HT-29 (cell line): ENCODE measurements at regions not wholly inside any gene's neighbourhood (a gene's known extent, or its start where the extent isn't known, plus 50 kb on each side); places are given as distances from the start of the nearest gene placed in this dataset.
"Not testable (repeated sequence)": the region's sequence is repeated elsewhere in the genome, so short reads cannot be mapped to it uniquely, and the experiment has no call there.

Source experiments
- DNase-seq: peaks from one replicate; pipeline ENCODE4 v3.0.0-alpha.2; 2015; ENCODE audit warnings: low spot score

GRCh38 chr4:79547851-79548250 lies 139.8 kb upstream of the GK2 start:
- DNase-seq: no peak

DNA sequence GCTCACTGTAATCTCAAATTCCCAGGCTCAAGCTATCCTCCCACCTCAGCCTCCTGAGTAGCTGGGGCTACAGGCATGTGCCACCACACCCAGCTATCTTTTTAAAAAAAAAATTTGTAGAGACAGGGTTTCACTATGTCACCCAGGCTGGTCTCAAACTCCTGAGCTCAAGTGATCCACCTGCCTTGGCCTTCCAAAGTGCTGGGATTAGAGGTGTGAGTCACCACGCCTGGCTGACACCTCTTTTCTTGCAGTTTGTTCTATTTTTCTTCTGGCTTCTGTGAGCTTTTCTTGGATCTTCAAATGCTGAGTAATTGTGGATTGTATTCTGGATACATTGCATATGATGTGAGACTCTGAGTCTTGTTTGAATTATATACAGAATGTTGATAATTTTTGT lies 137.3 kb upstream of the GK2 start:
- DNase-seq: not testable (repeated sequence)

DNA sequence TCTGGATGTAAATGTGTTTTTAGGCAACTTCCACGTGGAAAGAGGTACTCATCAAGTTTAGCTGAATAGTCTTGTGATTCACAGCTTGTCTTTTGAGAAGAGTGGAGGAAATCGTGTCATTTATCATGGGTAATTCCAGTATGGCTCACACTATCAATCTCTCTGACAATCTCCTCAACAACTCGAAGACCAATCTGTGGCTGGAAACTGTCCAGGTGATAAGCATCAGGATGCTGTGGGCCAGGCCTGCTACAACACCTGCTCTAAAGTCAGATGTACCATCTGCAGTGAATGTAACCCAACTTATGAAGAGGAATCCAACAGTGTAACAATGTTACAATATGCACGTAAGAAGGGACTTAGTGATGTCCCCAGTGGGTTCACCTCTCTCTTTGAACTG lies 132.1 kb upstream of the GK2 start:
- DNase-seq: no peak

GRCh38 chr4:79535516-79535915 lies 127.5 kb upstream of the GK2 start:
- DNase-seq: no peak

- peak; percentile 22 for DNase-seq
Observed at GRCh38 chr4:79528241-79528706, 120.2 kb upstream of the GK2 start.

GRCh38 chr4:79526641-79527565 lies 118.9 kb upstream of the GK2 start:
- no peak for DNase-seq

GRCh38 chr4:79516114-79516513 lies 108.1 kb upstream of the GK2 start:
- DNase-seq: no peak

DNA sequence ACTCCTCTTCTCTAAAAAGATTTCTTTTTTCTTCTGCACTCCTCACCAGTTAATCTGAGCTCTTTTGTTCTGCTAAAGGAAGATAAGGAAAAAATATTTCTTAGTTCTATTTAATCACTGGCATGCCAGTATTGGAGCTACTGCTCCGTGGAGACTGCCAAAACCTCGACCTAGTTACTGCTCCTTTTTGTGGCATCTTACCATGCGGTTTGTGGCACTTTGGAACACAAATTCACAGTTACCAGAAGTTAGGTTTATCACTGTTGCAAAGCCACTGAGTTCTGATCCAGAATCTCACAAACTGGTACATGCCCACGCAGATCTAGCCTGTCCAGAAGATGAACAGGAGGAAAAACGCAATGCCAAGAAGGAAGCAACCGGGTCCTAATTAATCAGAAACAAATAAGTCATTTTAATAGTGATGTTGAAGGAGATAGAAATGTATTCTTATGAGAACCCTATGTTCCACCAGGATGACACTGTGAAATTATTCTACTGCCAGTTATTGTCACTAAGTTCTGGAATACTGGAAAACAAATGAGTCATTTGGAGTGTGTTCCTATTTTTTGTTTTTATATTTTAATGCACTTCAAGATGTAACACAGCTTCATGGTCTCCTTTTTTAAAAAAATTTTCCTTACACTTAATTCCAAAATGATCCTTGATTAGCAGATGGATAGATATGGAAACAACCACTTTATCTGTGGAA lies 106.7 kb upstream of the GK2 start:
- no peak for DNase-seq

- DNase-seq: no peak
Observed at GRCh38 chr4:79513576-79513975, 105.5 kb upstream of the GK2 start.

DNA sequence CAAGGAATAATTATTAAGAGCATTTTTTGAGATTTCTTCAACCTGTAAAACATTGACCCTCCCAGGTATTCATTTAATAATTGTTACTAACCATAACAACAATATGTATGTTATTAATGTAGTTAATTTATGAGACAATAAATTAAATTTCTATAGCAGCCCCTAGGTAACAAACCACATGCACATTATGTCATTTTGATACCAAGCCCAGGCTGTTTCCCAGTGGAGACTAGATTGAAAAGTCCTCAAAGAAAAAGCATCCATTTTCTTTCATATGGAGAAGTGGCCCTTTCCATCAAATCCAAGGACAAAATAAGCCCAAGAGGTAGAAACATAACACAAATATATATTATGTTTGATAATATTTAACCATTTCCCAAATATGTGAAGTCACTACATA lies 104.3 kb upstream of the GK2 start:
- no peak for DNase-seq

GRCh38 chr4:79502081-79502480 lies 94.1 kb upstream of the GK2 start:
- no peak for DNase-seq

GRCh38 chr4:79498282-79498681 lies 90.3 kb upstream of the GK2 start:
- DNase-seq: no peak

DNA sequence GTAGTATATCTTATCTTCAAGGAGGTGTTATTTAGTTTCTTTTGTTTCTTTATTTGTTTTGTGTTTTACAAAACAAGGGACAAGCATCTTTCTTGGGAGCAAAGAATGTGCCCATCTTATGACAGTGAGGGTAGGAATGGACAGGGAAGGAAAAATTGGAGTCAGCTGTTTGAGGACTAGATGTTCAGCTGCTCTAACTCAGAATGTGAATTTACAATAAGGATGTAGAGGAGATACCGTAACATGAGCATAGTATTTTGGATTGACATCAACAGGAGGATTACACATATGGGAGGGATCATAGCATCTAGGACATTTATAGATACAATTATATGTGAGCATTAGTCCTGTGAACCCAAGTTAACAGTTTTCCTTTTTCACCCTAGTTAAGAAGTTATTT lies 89.0 kb upstream of the GK2 start:
- no peak for DNase-seq

DNA sequence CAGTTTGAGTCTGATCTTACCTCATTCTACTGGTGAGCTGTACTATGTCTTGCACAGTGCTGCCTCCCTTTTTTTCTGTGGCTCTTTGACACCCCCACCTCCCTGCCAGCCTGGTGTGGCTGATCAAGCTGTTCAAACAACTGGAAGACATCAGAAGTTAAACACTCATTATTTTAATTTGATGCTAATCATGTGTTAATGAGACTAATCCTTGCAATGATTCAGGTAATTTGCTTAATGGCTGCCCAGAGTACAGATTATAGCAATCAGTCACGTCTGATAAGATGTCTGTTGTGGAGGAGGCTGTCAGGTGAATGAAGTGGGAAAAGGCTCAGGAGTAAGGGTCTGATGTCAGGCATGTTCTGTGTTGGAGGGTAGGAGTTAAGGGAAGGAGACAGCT lies 87.4 kb upstream of the GK2 start:
- DNase-seq: no peak

GRCh38 chr4:79492148-79492547 lies 84.1 kb upstream of the GK2 start:
- DNase-seq: no peak

DNA sequence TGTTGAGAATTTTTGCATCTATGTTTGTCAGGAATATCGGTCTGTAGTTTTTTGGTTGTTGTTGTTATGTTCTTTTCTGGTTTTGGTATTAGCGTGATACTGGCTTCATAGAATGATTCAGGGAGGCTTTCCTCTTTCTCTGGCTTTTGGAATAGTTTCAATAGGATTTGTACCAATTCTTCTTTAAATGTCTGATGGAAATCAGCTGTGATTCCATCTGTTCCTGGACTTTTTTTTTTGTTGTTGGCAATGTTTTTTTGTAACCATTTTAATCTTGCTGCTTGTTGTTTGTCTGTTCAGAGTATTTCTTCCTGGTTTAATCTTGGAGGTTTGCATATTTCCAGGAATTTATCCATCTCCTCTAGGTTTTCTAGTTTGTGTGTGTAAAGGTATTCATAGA lies 81.5 kb upstream of the GK2 start:
- DNase-seq: no peak

DNA sequence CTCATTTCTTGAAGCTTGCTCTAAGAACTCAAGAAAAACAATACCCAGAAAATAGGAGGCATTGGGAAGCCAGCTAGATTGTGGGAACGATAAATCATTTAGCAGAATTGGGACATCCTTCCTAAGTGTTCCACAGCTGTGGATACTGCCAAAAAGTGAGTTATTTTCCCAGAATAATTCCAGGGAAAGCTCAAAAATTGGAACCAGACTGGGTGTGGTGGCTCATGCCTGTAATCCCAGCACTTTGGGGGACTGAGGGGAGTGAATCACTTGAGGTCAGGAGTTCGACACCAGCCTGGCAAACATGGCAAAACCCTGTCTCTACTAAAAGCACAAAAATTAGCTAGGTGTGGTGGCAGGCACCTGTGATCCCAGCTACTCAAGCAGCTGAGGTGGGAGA lies 68.2 kb upstream of the GK2 start:
- DNase-seq: no peak

DNA sequence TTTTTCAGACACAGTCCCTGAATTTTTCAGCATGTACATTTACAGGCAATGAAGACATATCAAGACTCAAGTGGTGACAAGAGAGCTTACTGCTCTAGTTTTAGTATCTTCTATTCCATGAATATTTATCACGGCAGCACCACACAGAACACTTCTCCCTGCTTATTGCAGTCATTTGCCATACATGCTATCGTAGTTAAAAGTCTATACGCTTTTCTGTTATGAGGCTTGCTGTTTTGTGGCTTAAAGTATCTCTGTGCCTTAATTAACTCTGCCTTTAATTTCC lies 65.4 kb upstream of the GK2 start:
- DNase-seq: no peak

- no peak for DNase-seq
Observed at GRCh38 chr4:79472693-79473438, 64.8 kb upstream of the GK2 start.

GRCh38 chr4:79472036-79472435 lies 64.0 kb upstream of the GK2 start:
- DNase-seq: no peak

- DNase-seq: no peak
Observed at GRCh38 chr4:79471309-79471708, 63.3 kb upstream of the GK2 start.

GRCh38 chr4:79467246-79467932 lies 59.4 kb upstream of the GK2 start:
- DNase-seq: no peak
